ENCODE measurements at regions not wholly inside any gene's neighbourhood (a gene's known extent, or its start where the extent isn't known, plus 50 kb on each side); places are given as distances from the start of the nearest gene placed in this dataset.

GRCh38 chr7:54637712-54638396 is 95.7 kb downstream of the VSTM2A start:
- no peak overlapping the region for H3K4me3 ChIP-seq (replicated peaks; ENCODE audit: insufficient read depth, low read length)
- no peak for DNase-seq (ENCODE audit: low read depth in 1 of 2, low spot score in 1 of 2)
- no peak overlapping the region for H3K27ac ChIP-seq (replicated peaks)
- H3K27me3 ChIP-seq (ENCODE audit: insufficient read depth, poor library complexity, severe bottlenecking): no peaks in the 10 kb centered on the region
- TF ChIP-seq REST (IDR thresholded peaks at IDR 0.05; ENCODE audit: insufficient replicate concordance, low read depth): no peak
- no peak for TF ChIP-seq POLR2AphosphoS5 (IDR thresholded peaks at IDR 0.05; ENCODE audit: low read depth)
- TF ChIP-seq, protein P1, sequence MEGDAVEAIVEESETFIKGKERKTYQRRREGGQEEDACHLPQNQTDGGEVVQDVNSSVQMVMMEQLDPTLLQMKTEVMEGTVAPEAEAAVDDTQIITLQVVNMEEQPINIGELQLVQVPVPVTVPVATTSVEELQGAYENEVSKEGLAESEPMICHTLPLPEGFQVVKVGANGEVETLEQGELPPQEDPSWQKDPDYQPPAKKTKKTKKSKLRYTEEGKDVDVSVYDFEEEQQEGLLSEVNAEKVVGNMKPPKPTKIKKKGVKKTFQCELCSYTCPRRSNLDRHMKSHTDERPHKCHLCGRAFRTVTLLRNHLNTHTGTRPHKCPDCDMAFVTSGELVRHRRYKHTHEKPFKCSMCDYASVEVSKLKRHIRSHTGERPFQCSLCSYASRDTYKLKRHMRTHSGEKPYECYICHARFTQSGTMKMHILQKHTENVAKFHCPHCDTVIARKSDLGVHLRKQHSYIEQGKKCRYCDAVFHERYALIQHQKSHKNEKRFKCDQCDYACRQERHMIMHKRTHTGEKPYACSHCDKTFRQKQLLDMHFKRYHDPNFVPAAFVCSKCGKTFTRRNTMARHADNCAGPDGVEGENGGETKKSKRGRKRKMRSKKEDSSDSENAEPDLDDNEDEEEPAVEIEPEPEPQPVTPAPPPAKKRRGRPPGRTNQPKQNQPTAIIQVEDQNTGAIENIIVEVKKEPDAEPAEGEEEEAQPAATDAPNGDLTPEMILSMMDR (IDR thresholded peaks at IDR 0.05; ENCODE audit: insufficient read depth, low read length): no peak

DNA sequence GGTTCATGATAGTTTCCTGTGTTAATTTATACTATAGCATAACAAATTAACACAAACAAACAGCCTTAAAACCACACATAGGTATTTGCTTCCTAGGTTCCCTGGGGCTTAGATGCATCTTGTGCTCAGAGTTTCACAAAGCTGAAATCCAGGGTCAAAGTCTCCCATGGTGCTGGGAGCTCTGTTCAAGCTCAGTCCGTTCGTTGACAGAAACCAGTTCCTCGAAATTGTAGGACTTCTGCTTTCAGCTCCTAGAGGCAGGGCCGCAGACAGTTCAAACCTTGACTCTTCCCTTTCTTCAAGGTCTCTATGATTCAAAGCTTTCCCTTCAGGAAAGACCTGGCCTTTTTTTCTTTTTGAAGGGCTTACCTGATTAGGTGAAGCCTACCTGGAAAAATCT is 90.5 kb downstream of the VSTM2A start:
- DNase-seq (ENCODE audit: low read depth in 1 of 2, low spot score in 1 of 2): no peak
- TF ChIP-seq GABPA (IDR thresholded peaks at IDR 0.05; ENCODE audit: low read depth): no peak
- TF ChIP-seq, protein P1 (IDR thresholded peaks at IDR 0.05; ENCODE audit: insufficient read depth, low read length): no peak
- TF ChIP-seq REST (IDR thresholded peaks at IDR 0.05; ENCODE audit: insufficient replicate concordance, low read depth): no peak
- no peak for TF ChIP-seq SPI1 (IDR thresholded peaks at IDR 0.05; ENCODE audit: borderline replicate concordance, low read depth)
- TF ChIP-seq POLR2AphosphoS5 (IDR thresholded peaks at IDR 0.05; ENCODE audit: low read depth): no peak
- no peak overlapping the region for H3K4me3 ChIP-seq (replicated peaks; ENCODE audit: insufficient read depth, low read length)
- no peak overlapping the region for H3K27ac ChIP-seq (replicated peaks)
- H3K27me3 ChIP-seq (ENCODE audit: insufficient read depth, poor library complexity, severe bottlenecking): no peaks in the 10 kb centered on the region

DNA sequence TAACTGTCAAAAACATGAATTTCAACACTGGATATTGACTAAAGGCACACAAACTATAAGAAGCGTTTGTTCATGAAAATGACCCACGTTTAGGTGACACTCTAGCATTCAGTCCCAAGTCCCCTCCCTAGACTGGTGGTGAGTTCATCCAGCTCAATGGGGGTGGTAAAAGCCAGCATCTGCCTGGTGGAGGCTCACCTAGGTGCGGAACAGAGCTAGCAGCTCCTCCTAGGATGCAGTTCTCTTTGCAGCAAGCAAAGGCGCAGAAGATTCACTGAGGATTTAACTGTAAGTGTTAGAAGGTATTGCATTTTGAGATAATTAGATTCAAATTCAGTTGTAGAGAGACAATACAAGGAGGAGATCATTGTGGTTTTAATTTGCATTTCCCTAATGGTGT is 87.6 kb downstream of the VSTM2A start:
- TF ChIP-seq REST (IDR thresholded peaks at IDR 0.05; ENCODE audit: insufficient replicate concordance, low read depth) (no peak), POLR2AphosphoS5 (IDR thresholded peaks at IDR 0.05; ENCODE audit: low read depth) (no peak), GABPA (IDR thresholded peaks at IDR 0.05; ENCODE audit: low read depth) (no peak), SPI1 (IDR thresholded peaks at IDR 0.05; ENCODE audit: borderline replicate concordance, low read depth) (no peak)
- TF ChIP-seq, protein P1 (IDR thresholded peaks at IDR 0.05; ENCODE audit: insufficient read depth, low read length): no peak

More for the DNA sequence above, 87.6 kb downstream of the VSTM2A start:
- DNase-seq (ENCODE audit: low read depth in 1 of 2, low spot score in 1 of 2): no peak
- no peak overlapping the region for H3K4me3 ChIP-seq (replicated peaks; ENCODE audit: insufficient read depth, low read length)
- H3K27ac ChIP-seq (replicated peaks): no peak overlapping the region
- H3K27me3 ChIP-seq (ENCODE audit: insufficient read depth, poor library complexity, severe bottlenecking): no peaks in the 10 kb centered on the region

All from HL-60 (cell line).